ENCODE measurements at regions not wholly inside any gene's neighbourhood (a gene's known extent, or its start where the extent isn't known, plus 50 kb on each side); places are given as distances from the start of the nearest gene placed in this dataset.

GRCh38 chr1:188906921-188907641 is 1570.6 kb downstream of the BRINP3 start:
- H3K79me2 ChIP-seq (ENCODE audit: insufficient read depth, low read depth, low read length) = no peaks in the 10 kb centered on the region
- no peak overlapping the region for H2AFZ ChIP-seq (ENCODE audit: low read length)
- H4K20me1 ChIP-seq (ENCODE audit: insufficient read depth, low read length) = no peaks in the 10 kb centered on the region
- ChIA-PET CTCF (ENCODE audit: unreplicated experiment) (no interaction called here), POLR2A (interaction anchor here (0.5 to 0.6 kb wide), 2 partner anchors 11 to 1164 kb away, joined by 3 to 4 read pairs; no protein-coding TSS in a partner anchor)
- no peaks in the 10 kb centered on the region for H3K4me1 ChIP-seq (ENCODE audit: insufficient read depth, low read length, poor library complexity, severe bottlenecking)
- intact Hi-C loops (cut with micrococcal nuclease; ENCODE audit: unreplicated experiment) = no loop called here
- no peak for DNase-seq (ENCODE audit: low spot score)
- no peak overlapping the region for H3K27ac ChIP-seq (ENCODE audit: low read depth, low read length, poor library complexity, severe bottlenecking)
- BruUV-seq (replicated peaks) = no TSS peak
- H3K36me3 ChIP-seq (ENCODE audit: insufficient read depth, low read length) = no peaks in the 10 kb centered on the region
- H3K4me3 ChIP-seq (ENCODE audit: low read depth, low read length, poor library complexity, severe bottlenecking) = no peak overlapping the region
- no peak for TF ChIP-seq EZH2phosphoT487 (IDR thresholded peaks at IDR 0.05; ENCODE audit: borderline replicate concordance, low read depth, low read length)
- TF ChIP-seq, protein P1, sequence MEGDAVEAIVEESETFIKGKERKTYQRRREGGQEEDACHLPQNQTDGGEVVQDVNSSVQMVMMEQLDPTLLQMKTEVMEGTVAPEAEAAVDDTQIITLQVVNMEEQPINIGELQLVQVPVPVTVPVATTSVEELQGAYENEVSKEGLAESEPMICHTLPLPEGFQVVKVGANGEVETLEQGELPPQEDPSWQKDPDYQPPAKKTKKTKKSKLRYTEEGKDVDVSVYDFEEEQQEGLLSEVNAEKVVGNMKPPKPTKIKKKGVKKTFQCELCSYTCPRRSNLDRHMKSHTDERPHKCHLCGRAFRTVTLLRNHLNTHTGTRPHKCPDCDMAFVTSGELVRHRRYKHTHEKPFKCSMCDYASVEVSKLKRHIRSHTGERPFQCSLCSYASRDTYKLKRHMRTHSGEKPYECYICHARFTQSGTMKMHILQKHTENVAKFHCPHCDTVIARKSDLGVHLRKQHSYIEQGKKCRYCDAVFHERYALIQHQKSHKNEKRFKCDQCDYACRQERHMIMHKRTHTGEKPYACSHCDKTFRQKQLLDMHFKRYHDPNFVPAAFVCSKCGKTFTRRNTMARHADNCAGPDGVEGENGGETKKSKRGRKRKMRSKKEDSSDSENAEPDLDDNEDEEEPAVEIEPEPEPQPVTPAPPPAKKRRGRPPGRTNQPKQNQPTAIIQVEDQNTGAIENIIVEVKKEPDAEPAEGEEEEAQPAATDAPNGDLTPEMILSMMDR (conservative IDR thresholded peaks at IDR 0.05; ENCODE audit: low read length) = no peak
- no peaks in the 10 kb centered on the region for H3K9me3 ChIP-seq (ENCODE audit: low read length)
- no peaks in the 10 kb centered on the region for H3K9me2 ChIP-seq (ENCODE audit: insufficient read depth, low read length)
- H3K4me2 ChIP-seq (ENCODE audit: low read length) = no peak overlapping the region

GRCh38 chr1:188930382-188930781 is 1547.3 kb downstream of the BRINP3 start:
- no peaks in the 10 kb centered on the region for H3K36me3 ChIP-seq (ENCODE audit: insufficient read depth, low read length)
- ChIA-PET POLR2A (no interaction called here), CTCF (ENCODE audit: unreplicated experiment) (no interaction called here)
- no peaks in the 10 kb centered on the region for H3K4me1 ChIP-seq (ENCODE audit: insufficient read depth, low read length, poor library complexity, severe bottlenecking)
- no peaks in the 10 kb centered on the region for H3K79me2 ChIP-seq (ENCODE audit: insufficient read depth, low read depth, low read length)
- no peaks in the 10 kb centered on the region for H3K9me2 ChIP-seq (ENCODE audit: insufficient read depth, low read length)
- no peak overlapping the region for H2AFZ ChIP-seq (ENCODE audit: low read length)
- DNase-seq (ENCODE audit: low spot score) = no peak
- H3K4me3 ChIP-seq (ENCODE audit: low read depth, low read length, poor library complexity, severe bottlenecking) = no peak overlapping the region
- H3K9me3 ChIP-seq (ENCODE audit: low read length) = no peaks in the 10 kb centered on the region
- intact Hi-C loops (cut with micrococcal nuclease; ENCODE audit: unreplicated experiment) = no loop called here
- BruUV-seq (replicated peaks) = no TSS peak
- no peak for TF ChIP-seq EZH2phosphoT487 (IDR thresholded peaks at IDR 0.05; ENCODE audit: borderline replicate concordance, low read depth, low read length)
- TF ChIP-seq, protein P1 (conservative IDR thresholded peaks at IDR 0.05; ENCODE audit: low read length) = no peak
- H4K20me1 ChIP-seq (ENCODE audit: insufficient read depth, low read length) = no peaks in the 10 kb centered on the region
- H3K27ac ChIP-seq (ENCODE audit: low read depth, low read length, poor library complexity, severe bottlenecking) = no peak overlapping the region
- no peak overlapping the region for H3K4me2 ChIP-seq (ENCODE audit: low read length)

GRCh38 chr1:188931506-188931905 is 1546.2 kb downstream of the BRINP3 start:
- BruUV-seq (replicated peaks) = no TSS peak
- POLR2A ChIA-PET = no interaction called here
- Histone ChIP-seq H2AFZ (ENCODE audit: low read length) (no peak overlapping the region), H3K4me3 (ENCODE audit: low read depth, low read length, poor library complexity, severe bottlenecking) (no peak overlapping the region), H3K9me3 (ENCODE audit: low read length) (no peaks in the 10 kb centered on the region), H3K9me2 (ENCODE audit: insufficient read depth, low read length) (no peaks in the 10 kb centered on the region), H3K4me2 (ENCODE audit: low read length) (no peak overlapping the region), H3K36me3 (ENCODE audit: insufficient read depth, low read length) (no peaks in the 10 kb centered on the region), H3K27ac (ENCODE audit: low read depth, low read length, poor library complexity, severe bottlenecking) (no peak overlapping the region), H3K4me1 (ENCODE audit: insufficient read depth, low read length, poor library complexity, severe bottlenecking) (no peaks in the 10 kb centered on the region), H3K79me2 (ENCODE audit: insufficient read depth, low read depth, low read length) (no peaks in the 10 kb centered on the region), H4K20me1 (ENCODE audit: insufficient read depth, low read length) (no peaks in the 10 kb centered on the region)
- TF ChIP-seq, protein P1 (conservative IDR thresholded peaks at IDR 0.05; ENCODE audit: low read length) = no peak
- TF ChIP-seq EZH2phosphoT487 (IDR thresholded peaks at IDR 0.05; ENCODE audit: borderline replicate concordance, low read depth, low read length) = no peak
- DNase-seq (ENCODE audit: low spot score) = no peak
- intact Hi-C loops (cut with micrococcal nuclease; ENCODE audit: unreplicated experiment) = no loop called here
- CTCF ChIA-PET (ENCODE audit: unreplicated experiment) = no interaction called here

Measured in OCI-LY7 (cell line).